Activated CD4-positive, alpha-beta T cell treated with anti-CD3 and anti-CD28 coated beads, Interleukin-2, amount 50 U/mL, for 16 hours (primary cell): ENCODE measurements at regions not wholly inside any gene's neighbourhood (a gene's known extent, or its start where the extent isn't known, plus 50 kb on each side); places are given as distances from the start of the nearest gene placed in this dataset.

ENCODE experiments used
- DNase-seq: peaks from one replicate; pipeline ENCODE4 v3.0.0-alpha.2; 2020

GRCh38 chr4:171629737-171630136, 183.5 kb upstream of the GALNTL6 start:
- no peak for DNase-seq

GRCh38 chr4:171629182-171629581, 184.0 kb upstream of the GALNTL6 start:
- DNase-seq, result no peak

- DNase-seq, result no peak
Observed at GRCh38 chr4:171626554-171626953, 186.7 kb upstream of the GALNTL6 start.

GRCh38 chr4:171622729-171623128, 190.5 kb upstream of the GALNTL6 start:
- no peak for DNase-seq

- DNase-seq, result no peak
Observed at GRCh38 chr4:171621646-171622045, 191.6 kb upstream of the GALNTL6 start.

GRCh38 chr4:171612907-171613306, 200.3 kb upstream of the GALNTL6 start:
- no peak for DNase-seq

GRCh38 chr4:171602638-171603355, 210.4 kb upstream of the GALNTL6 start:
- DNase-seq, result no peak

- no peak for DNase-seq
Observed at GRCh38 chr4:171601091-171601490, 212.1 kb upstream of the GALNTL6 start.

GRCh38 chr4:171599628-171600027, 213.6 kb upstream of the GALNTL6 start:
- no peak for DNase-seq

GRCh38 chr4:171594293-171594692, 218.9 kb upstream of the GALNTL6 start:
- DNase-seq, result no peak

GRCh38 chr4:171590716-171591115, 222.5 kb upstream of the GALNTL6 start:
- DNase-seq, result no peak

GRCh38 chr4:171588764-171589163, 224.4 kb upstream of the GALNTL6 start:
- DNase-seq, result no peak

- no peak for DNase-seq
Observed at GRCh38 chr4:171588051-171588545, 225.1 kb upstream of the GALNTL6 start.

GRCh38 chr4:171583790-171584189, 229.4 kb upstream of the GALNTL6 start:
- no peak for DNase-seq

GRCh38 chr4:171582961-171583581, 230.1 kb upstream of the GALNTL6 start:
- DNase-seq, result no peak

- no peak for DNase-seq
Observed at GRCh38 chr4:171573181-171573580, 240.0 kb upstream of the GALNTL6 start.

GRCh38 chr4:171565130-171565788, 247.9 kb upstream of the GALNTL6 start:
- DNase-seq, result no peak

GRCh38 chr4:171561419-171561818, 251.8 kb upstream of the GALNTL6 start:
- no peak for DNase-seq

- no peak for DNase-seq
Observed at GRCh38 chr4:171553961-171554360, 259.2 kb upstream of the GALNTL6 start.

GRCh38 chr4:171542640-171543039, 270.6 kb upstream of the GALNTL6 start:
- no peak for DNase-seq

GRCh38 chr4:171538601-171539100, 274.6 kb upstream of the GALNTL6 start:
- DNase-seq, result no peak

GRCh38 chr4:171534391-171534790, 278.8 kb upstream of the GALNTL6 start:
- DNase-seq, result no peak

GRCh38 chr4:171532968-171533367, 280.2 kb upstream of the GALNTL6 start:
- DNase-seq, result no peak

GRCh38 chr4:171524903-171525302, 288.3 kb upstream of the GALNTL6 start:
- no peak for DNase-seq
